ENCODE measurements at regions not wholly inside any gene's neighbourhood (a gene's known extent, or its start where the extent isn't known, plus 50 kb on each side); places are given as distances from the start of the nearest gene placed in this dataset.

DNA sequence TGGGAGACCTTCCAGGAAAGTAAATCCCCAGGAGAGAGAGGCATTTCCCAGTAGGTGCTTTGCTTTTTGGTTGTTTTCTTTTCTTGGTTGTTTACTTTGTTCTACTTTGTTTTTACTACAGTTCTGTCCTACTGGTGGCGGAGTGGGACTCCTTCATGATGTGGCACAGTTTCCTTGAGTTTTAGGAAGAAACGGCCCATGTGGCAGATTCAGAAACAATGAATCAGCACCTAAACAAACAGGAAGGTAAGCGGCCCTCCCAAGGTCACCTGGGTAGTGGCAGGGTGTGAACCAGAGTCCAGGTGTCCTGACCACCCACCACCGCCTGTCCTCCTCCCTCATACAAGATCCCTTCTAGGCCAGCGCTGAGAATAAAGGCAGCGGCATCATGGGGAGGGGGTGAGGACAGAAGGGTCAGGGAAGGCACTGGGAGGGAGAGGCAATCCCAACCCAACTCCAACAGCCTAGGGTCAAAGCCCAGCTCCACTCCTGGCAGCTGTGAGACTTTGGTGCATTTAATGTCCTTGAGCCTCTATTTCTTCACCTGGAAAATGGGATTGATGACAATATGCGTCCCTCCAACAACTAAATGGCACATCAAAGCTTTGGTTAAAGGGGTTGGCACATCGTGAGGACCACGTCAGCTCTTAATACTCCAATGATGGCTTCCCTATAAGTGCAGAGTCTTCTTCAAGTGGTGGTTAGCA, 111.5 kb upstream of the BCL2L14 start:
- no peak for TF ChIP-seq POLR2A (IDR thresholded peaks at IDR 0.05)
- TF ChIP-seq, protein P1, sequence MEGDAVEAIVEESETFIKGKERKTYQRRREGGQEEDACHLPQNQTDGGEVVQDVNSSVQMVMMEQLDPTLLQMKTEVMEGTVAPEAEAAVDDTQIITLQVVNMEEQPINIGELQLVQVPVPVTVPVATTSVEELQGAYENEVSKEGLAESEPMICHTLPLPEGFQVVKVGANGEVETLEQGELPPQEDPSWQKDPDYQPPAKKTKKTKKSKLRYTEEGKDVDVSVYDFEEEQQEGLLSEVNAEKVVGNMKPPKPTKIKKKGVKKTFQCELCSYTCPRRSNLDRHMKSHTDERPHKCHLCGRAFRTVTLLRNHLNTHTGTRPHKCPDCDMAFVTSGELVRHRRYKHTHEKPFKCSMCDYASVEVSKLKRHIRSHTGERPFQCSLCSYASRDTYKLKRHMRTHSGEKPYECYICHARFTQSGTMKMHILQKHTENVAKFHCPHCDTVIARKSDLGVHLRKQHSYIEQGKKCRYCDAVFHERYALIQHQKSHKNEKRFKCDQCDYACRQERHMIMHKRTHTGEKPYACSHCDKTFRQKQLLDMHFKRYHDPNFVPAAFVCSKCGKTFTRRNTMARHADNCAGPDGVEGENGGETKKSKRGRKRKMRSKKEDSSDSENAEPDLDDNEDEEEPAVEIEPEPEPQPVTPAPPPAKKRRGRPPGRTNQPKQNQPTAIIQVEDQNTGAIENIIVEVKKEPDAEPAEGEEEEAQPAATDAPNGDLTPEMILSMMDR (IDR thresholded peaks at IDR 0.05), result no peak
